IPS-NIHi11 (cell line): ENCODE measurements at regions not wholly inside any gene's neighbourhood (a gene's known extent, or its start where the extent isn't known, plus 50 kb on each side); places are given as distances from the start of the nearest gene placed in this dataset.

Experiments used
- DNase-seq: peaks from one replicate; pipeline ENCODE4 v3.0.0; 2012; ENCODE audit warnings: mixed read lengths, low spot score

- DNase-seq, result no peak
Observed at GRCh38 chr2:47265158-47265557, 88.8 kb upstream of the CALM2 start.

- no peak for DNase-seq
Observed at GRCh38 chr2:47264686-47265085, 88.4 kb upstream of the CALM2 start.

GRCh38 chr2:47264143-47264542, 87.8 kb upstream of the CALM2 start:
- no peak for DNase-seq

- no peak for DNase-seq
Observed at GRCh38 chr2:47262657-47263056, 86.3 kb upstream of the CALM2 start.

- no peak for DNase-seq
Observed at GRCh38 chr2:47260971-47261370, 84.7 kb upstream of the CALM2 start.

- DNase-seq, result no peak
Observed at GRCh38 chr2:47259829-47260228, 83.5 kb upstream of the CALM2 start.

GRCh38 chr2:47257946-47258348, 81.6 kb upstream of the CALM2 start:
- DNase-seq, result no peak

- no peak for DNase-seq
Observed at GRCh38 chr2:47256416-47257087, 80.2 kb upstream of the CALM2 start.

GRCh38 chr2:47255794-47256193, 79.5 kb upstream of the CALM2 start:
- no peak for DNase-seq

- DNase-seq, result no peak
Observed at GRCh38 chr2:47254464-47254863, 78.2 kb upstream of the CALM2 start.

- no peak for DNase-seq
Observed at GRCh38 chr2:47253447-47253846, 77.1 kb upstream of the CALM2 start.

- DNase-seq, result no peak
Observed at GRCh38 chr2:47251404-47251675, 75.0 kb upstream of the CALM2 start.

- DNase-seq, result no peak
Observed at GRCh38 chr2:47250586-47251403, 74.5 kb upstream of the CALM2 start.

GRCh38 chr2:47249931-47250330, 73.6 kb upstream of the CALM2 start:
- DNase-seq, result no peak

- no peak for DNase-seq
Observed at GRCh38 chr2:47249157-47249900, 73.0 kb upstream of the CALM2 start.

GRCh38 chr2:47243596-47244323, 67.4 kb upstream of the CALM2 start:
- no peak for DNase-seq

GRCh38 chr2:47241715-47242114, 65.4 kb upstream of the CALM2 start:
- DNase-seq, result no peak

GRCh38 chr2:47239119-47239969, 63.0 kb upstream of the CALM2 start:
- no peak for DNase-seq

GRCh38 chr2:47238638-47239037, 62.3 kb upstream of the CALM2 start:
- no peak for DNase-seq

GRCh38 chr2:47237375-47238334, 61.3 kb upstream of the CALM2 start:
- DNase-seq, result peak; percentile 52
